ENCODE measurements at regions not wholly inside any gene's neighbourhood (a gene's known extent, or its start where the extent isn't known, plus 50 kb on each side); places are given as distances from the start of the nearest gene placed in this dataset.

DNA sequence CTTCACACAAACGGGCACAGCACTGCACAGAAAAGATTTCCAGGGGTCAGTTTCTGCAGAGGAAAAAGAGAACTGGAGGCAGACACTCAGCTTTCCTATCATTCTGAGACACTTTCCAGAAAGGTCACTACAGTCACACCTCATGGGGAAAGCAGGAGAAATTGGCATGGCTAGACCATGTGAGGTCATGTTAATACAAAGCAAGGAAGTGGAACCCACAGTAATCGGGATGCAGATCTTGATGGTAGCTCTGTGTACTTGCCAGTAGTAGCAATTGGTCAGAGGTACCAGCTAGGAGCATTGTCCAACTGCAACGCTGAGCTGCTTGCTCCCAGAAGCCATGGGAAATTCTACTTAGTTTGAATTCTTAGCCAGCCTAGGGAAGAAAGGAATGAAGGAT is 255.3 kb upstream of the PCDH10 start:
- TF ChIP-seq, protein P1, sequence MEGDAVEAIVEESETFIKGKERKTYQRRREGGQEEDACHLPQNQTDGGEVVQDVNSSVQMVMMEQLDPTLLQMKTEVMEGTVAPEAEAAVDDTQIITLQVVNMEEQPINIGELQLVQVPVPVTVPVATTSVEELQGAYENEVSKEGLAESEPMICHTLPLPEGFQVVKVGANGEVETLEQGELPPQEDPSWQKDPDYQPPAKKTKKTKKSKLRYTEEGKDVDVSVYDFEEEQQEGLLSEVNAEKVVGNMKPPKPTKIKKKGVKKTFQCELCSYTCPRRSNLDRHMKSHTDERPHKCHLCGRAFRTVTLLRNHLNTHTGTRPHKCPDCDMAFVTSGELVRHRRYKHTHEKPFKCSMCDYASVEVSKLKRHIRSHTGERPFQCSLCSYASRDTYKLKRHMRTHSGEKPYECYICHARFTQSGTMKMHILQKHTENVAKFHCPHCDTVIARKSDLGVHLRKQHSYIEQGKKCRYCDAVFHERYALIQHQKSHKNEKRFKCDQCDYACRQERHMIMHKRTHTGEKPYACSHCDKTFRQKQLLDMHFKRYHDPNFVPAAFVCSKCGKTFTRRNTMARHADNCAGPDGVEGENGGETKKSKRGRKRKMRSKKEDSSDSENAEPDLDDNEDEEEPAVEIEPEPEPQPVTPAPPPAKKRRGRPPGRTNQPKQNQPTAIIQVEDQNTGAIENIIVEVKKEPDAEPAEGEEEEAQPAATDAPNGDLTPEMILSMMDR (IDR thresholded peaks at IDR 0.05; ENCODE audit: insufficient read depth, low read length, severe bottlenecking), result no peak
- Histone ChIP-seq H3K4me3 (ENCODE audit: low read depth, low read length) (no peak overlapping the region), H3K27me3 (ENCODE audit: control insufficient read depth, insufficient read depth, low read length) (no peaks in the 10 kb centered on the region), H3K36me3 (ENCODE audit: control insufficient read depth, insufficient read depth, low read length) (no peaks in the 10 kb centered on the region)
- DNase-seq (ENCODE audit: low read depth) (no peak), FAIRE-seq (no peak)

DNA sequence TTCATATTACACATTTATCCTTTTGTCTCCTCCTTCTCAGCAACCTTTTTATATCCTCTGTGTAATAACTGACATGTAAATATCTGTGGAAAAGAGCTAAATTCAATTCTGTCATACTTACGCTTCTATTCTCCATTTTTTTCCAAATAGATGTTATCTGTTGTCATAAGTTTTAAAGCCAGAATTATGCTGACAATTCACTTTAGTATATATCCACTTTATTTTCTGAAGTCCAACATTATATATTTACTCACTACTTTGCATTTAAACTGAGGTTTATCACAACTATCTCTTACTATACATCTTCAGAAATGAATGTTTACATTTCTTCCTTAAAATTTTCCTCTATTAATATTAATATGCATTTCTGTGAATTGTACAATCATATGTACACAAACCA is 247.9 kb upstream of the PCDH10 start:
- TF ChIP-seq, protein P1 (IDR thresholded peaks at IDR 0.05; ENCODE audit: insufficient read depth, low read length, severe bottlenecking), result no peak
- FAIRE-seq, result no peak

GRCh38 chr4:132910229-132910748 is 238.8 kb upstream of the PCDH10 start:
- Histone ChIP-seq H3K36me3 (ENCODE audit: control insufficient read depth, insufficient read depth, low read length) (no peaks in the 10 kb centered on the region), H3K27me3 (ENCODE audit: control insufficient read depth, insufficient read depth, low read length) (no peaks in the 10 kb centered on the region), H3K4me3 (ENCODE audit: low read depth, low read length) (no peak overlapping the region)
- no peak for FAIRE-seq
- no peak for DNase-seq (ENCODE audit: low read depth)
- TF ChIP-seq, protein P1 (IDR thresholded peaks at IDR 0.05; ENCODE audit: insufficient read depth, low read length, severe bottlenecking), result no peak

More for the DNA sequence above, 247.9 kb upstream of the PCDH10 start:
- no peak overlapping the region for H3K4me3 ChIP-seq (ENCODE audit: low read depth, low read length)
- H3K36me3 ChIP-seq (ENCODE audit: control insufficient read depth, insufficient read depth, low read length), result no peaks in the 10 kb centered on the region
- no peaks in the 10 kb centered on the region for H3K27me3 ChIP-seq (ENCODE audit: control insufficient read depth, insufficient read depth, low read length)
- DNase-seq (ENCODE audit: low read depth), result no peak

DNA sequence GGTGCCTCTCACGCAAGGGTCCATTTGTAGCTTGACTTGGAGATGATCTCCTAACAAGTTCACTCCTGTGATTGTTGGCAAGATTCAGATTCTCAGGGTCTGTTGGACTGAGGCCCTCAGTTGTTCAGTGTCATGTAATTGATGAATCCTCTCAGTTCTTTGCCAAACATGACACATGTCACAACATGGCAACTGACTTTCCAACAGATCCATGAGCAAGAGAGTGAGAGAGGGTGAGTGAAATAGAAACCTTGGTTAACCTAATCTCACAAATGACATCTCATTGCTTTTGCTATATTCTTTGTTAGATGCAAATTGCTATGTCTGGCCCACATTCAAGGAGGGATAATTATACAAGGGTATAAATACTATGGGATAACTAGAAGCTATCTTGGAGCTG is 231.0 kb upstream of the PCDH10 start:
- Histone ChIP-seq H3K27me3 (ENCODE audit: control insufficient read depth, insufficient read depth, low read length) (no peaks in the 10 kb centered on the region), H3K4me3 (ENCODE audit: low read depth, low read length) (no peak overlapping the region), H3K36me3 (ENCODE audit: control insufficient read depth, insufficient read depth, low read length) (no peaks in the 10 kb centered on the region)
- TF ChIP-seq, protein P1 (IDR thresholded peaks at IDR 0.05; ENCODE audit: insufficient read depth, low read length, severe bottlenecking), result no peak
- FAIRE-seq (no peak), DNase-seq (ENCODE audit: low read depth) (no peak)

- no peak for DNase-seq (ENCODE audit: low read depth)
- Histone ChIP-seq H3K36me3 (ENCODE audit: control insufficient read depth, insufficient read depth, low read length) (no peaks in the 10 kb centered on the region), H3K27me3 (ENCODE audit: control insufficient read depth, insufficient read depth, low read length) (no peaks in the 10 kb centered on the region), H3K4me3 (ENCODE audit: low read depth, low read length) (no peak overlapping the region)
- TF ChIP-seq, protein P1 (IDR thresholded peaks at IDR 0.05; ENCODE audit: insufficient read depth, low read length, severe bottlenecking), result no peak
- no peak for FAIRE-seq
Measured at GRCh38 chr4:132923516-132923915, 225.6 kb upstream of the PCDH10 start.

DNA sequence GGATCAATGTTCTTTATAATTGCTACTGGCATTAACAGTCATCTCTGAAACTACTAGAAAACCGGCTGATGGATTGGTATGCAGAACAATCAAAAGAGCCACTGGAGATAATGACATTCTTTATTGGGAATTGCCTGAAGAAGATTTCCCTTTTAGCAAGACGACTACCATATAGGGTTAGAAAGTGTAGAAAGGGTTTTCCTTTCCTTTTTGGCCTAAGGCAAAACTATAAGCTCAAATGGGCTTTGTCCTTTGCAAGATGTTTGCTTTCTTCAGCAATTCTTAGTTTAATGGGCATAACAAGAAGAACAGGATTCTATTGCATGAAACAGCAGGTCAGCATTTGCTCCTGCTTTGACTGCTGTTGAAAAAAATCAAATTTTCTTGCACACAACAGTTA is 214.2 kb upstream of the PCDH10 start:
- TF ChIP-seq, protein P1 (IDR thresholded peaks at IDR 0.05; ENCODE audit: insufficient read depth, low read length, severe bottlenecking), result no peak
- no peaks in the 10 kb centered on the region for H3K36me3 ChIP-seq (ENCODE audit: control insufficient read depth, insufficient read depth, low read length)
- no peak overlapping the region for H3K4me3 ChIP-seq (ENCODE audit: low read depth, low read length)
- DNase-seq (ENCODE audit: low read depth) (no peak), FAIRE-seq (no peak)
- H3K27me3 ChIP-seq (ENCODE audit: control insufficient read depth, insufficient read depth, low read length), result no peaks in the 10 kb centered on the region
